Islet of Langerhans (tissue), 1 donor: ENCODE measurements at regions not wholly inside any gene's neighbourhood (a gene's known extent, or its start where the extent isn't known, plus 50 kb on each side); places are given as distances from the start of the nearest gene placed in this dataset.

ENCODE experiments used
- FAIRE-seq: peaks from one replicate; lab custom pipeline; 2011; peaks lifted over from hg19 to GRCh38; lab: Jason Lieb, UNC

GRCh38 chr10:4012848-4013247 is 227.8 kb upstream of the KLF6 start:
- FAIRE-seq = no peak

- no peak for FAIRE-seq
Observed at GRCh38 chr10:4011136-4011812, 226.3 kb upstream of the KLF6 start.

- no peak for FAIRE-seq
Observed at GRCh38 chr10:4008676-4009382, 223.8 kb upstream of the KLF6 start.

GRCh38 chr10:4007771-4008170 is 222.8 kb upstream of the KLF6 start:
- FAIRE-seq = no peak

GRCh38 chr10:4006858-4007257 is 221.8 kb upstream of the KLF6 start:
- FAIRE-seq = no peak

- FAIRE-seq = no peak
Observed at GRCh38 chr10:4006051-4006450, 221.0 kb upstream of the KLF6 start.

GRCh38 chr10:4004990-4005389 is 220.0 kb upstream of the KLF6 start:
- no peak for FAIRE-seq

GRCh38 chr10:4004144-4004543 is 219.1 kb upstream of the KLF6 start:
- FAIRE-seq = no peak

GRCh38 chr10:4003348-4003973 is 218.5 kb upstream of the KLF6 start:
- no peak for FAIRE-seq

GRCh38 chr10:4001811-4002210 is 216.8 kb upstream of the KLF6 start:
- peak; percentile 5 for FAIRE-seq

- FAIRE-seq = no peak
Observed at GRCh38 chr10:3999642-4000041, 214.6 kb upstream of the KLF6 start.

GRCh38 chr10:3996697-3997096 is 211.7 kb upstream of the KLF6 start:
- FAIRE-seq = no peak

- FAIRE-seq = no peak
Observed at GRCh38 chr10:3995302-3996210, 210.5 kb upstream of the KLF6 start.

GRCh38 chr10:3992382-3993178 is 207.6 kb upstream of the KLF6 start:
- FAIRE-seq = no peak

- no peak for FAIRE-seq
Observed at GRCh38 chr10:3990307-3990706, 205.3 kb upstream of the KLF6 start.

GRCh38 chr10:3987143-3987974 is 202.3 kb upstream of the KLF6 start:
- no peak for FAIRE-seq

- no peak for FAIRE-seq
Observed at GRCh38 chr10:3986493-3987142, 201.6 kb upstream of the KLF6 start.

GRCh38 chr10:3982746-3983442 is 197.9 kb upstream of the KLF6 start:
- FAIRE-seq = no peak

GRCh38 chr10:3981300-3981699 is 196.3 kb upstream of the KLF6 start:
- no peak for FAIRE-seq

- FAIRE-seq = no peak
Observed at GRCh38 chr10:3980660-3981059, 195.7 kb upstream of the KLF6 start.
